ENCODE measurements at regions not wholly inside any gene's neighbourhood (a gene's known extent, or its start where the extent isn't known, plus 50 kb on each side); places are given as distances from the start of the nearest gene placed in this dataset.
A peak's percentile ranks its signal among the peaks of the same experiment; 100 is the strongest.
"Not testable (repeated sequence)": the region's sequence is repeated elsewhere in the genome, so short reads cannot be mapped to it uniquely, and the experiment has no call there.

GRCh38 chr2:111432423-111432822 lies 311.7 kb downstream of the BCL2L11 start:
- DNase-seq, result not testable (repeated sequence)

GRCh38 chr2:111432916-111433499 lies 312.3 kb downstream of the BCL2L11 start:
- not testable (repeated sequence) for DNase-seq

GRCh38 chr2:111433892-111434607 lies 313.3 kb downstream of the BCL2L11 start:
- not testable (repeated sequence) for DNase-seq

GRCh38 chr2:111434608-111434939 lies 313.9 kb downstream of the BCL2L11 start:
- not testable (repeated sequence) for DNase-seq

GRCh38 chr2:111435553-111436310 lies 315.0 kb downstream of the BCL2L11 start:
- DNase-seq, result not testable (repeated sequence)

GRCh38 chr2:111436411-111436810 lies 315.7 kb downstream of the BCL2L11 start:
- DNase-seq, result not testable (repeated sequence)

GRCh38 chr2:111437288-111437990 lies 316.7 kb downstream of the BCL2L11 start:
- not testable (repeated sequence) for DNase-seq

GRCh38 chr2:111438161-111438560 lies 317.4 kb downstream of the BCL2L11 start:
- not testable (repeated sequence) for DNase-seq

- DNase-seq, result not testable (repeated sequence)
Observed at GRCh38 chr2:111439237-111439636, 318.5 kb downstream of the BCL2L11 start.

- DNase-seq, result peak; percentile 43
Observed at GRCh38 chr2:111441614-111442013, 320.9 kb downstream of the BCL2L11 start.

- not testable (repeated sequence) for DNase-seq
Observed at GRCh38 chr2:111442767-111443454, 322.2 kb downstream of the BCL2L11 start.

- DNase-seq, result not testable (repeated sequence)
Observed at GRCh38 chr2:111444516-111444915, 323.8 kb downstream of the BCL2L11 start.

- not testable (repeated sequence) for DNase-seq
Observed at GRCh38 chr2:111445191-111445929, 324.6 kb downstream of the BCL2L11 start.

- DNase-seq, result not testable (repeated sequence)
Observed at GRCh38 chr2:111445941-111446340, 325.2 kb downstream of the BCL2L11 start.

- DNase-seq, result not testable (repeated sequence)
Observed at GRCh38 chr2:111447482-111447881, 326.8 kb downstream of the BCL2L11 start.

GRCh38 chr2:111448796-111449195 lies 328.1 kb downstream of the BCL2L11 start:
- DNase-seq, result not testable (repeated sequence)

- DNase-seq, result not testable (repeated sequence)
Observed at GRCh38 chr2:111450526-111450925, 329.8 kb downstream of the BCL2L11 start.

GRCh38 chr2:111451692-111452199 lies 331.0 kb downstream of the BCL2L11 start:
- not testable (repeated sequence) for DNase-seq

- DNase-seq, result not testable (repeated sequence)
Observed at GRCh38 chr2:111452208-111452607, 331.5 kb downstream of the BCL2L11 start.

- DNase-seq, result not testable (repeated sequence)
Observed at GRCh38 chr2:111453308-111453707, 332.6 kb downstream of the BCL2L11 start.

GRCh38 chr2:111453816-111454215 lies 333.1 kb downstream of the BCL2L11 start:
- DNase-seq, result not testable (repeated sequence)

Measured in activated CD4-positive, alpha-beta T cell treated with anti-CD3 and anti-CD28 coated beads for 48 hours (primary cell).